ENCODE measurements at regions not wholly inside any gene's neighbourhood (a gene's known extent, or its start where the extent isn't known, plus 50 kb on each side); places are given as distances from the start of the nearest gene placed in this dataset.

DNA sequence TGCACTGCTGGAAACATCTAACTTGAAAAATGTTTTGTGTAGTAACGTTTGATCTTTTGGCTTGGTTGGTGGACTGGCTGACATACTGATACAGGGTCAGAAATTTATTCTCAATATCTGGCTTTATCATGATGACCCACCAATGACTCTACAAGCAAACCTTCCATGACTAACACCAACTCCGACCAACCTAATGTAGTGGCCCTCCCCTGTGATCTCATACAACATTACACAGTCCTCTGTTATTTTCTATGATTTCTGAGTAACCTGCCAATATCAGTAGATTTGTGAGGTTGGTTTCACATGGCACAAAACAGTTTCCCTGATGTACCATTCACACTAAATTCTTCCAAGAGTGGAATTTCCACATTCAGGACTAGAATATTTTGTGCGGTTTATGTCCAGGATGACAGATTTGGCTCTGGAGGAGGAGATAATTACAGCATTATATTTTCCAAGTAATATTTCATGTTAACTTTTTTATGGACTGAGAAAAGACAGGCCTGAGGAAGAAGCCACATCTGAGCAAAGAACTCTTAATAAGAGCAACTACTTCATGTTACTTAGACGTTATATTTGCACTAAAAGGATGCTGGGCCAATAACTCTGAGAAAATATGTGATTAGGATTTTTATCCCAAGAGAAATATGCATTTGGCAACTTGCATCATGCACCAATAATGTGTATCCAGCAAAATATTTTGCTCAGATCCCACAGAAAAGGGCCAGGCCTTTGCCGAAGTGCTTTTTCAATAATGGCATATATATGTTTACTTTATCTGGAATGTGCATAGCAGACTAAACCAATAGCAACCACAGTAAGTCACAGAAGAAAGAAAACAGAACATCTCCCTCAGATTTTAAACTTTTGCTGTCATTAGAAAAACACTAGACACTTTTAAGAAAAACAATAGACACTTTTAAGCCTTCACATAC, 273.4 kb downstream of the KCNN2 start:
- no peak overlapping the region for H2BK12ac ChIP-seq (ENCODE audit: low read depth, low read length)
- no peak overlapping the region for H2AFZ ChIP-seq (ENCODE audit: low read length)
- no peak overlapping the region for H4K8ac ChIP-seq (ENCODE audit: extremely low read depth, insufficient read depth, low read length)
- no peak overlapping the region for H3K23ac ChIP-seq (ENCODE audit: insufficient read length)
- DNase-seq (ENCODE audit: low read depth in 1 of 2, low spot score in 2 of 2): no peak
- no peak overlapping the region for H3K27ac ChIP-seq (ENCODE audit: low read depth, low read length)
- no peaks in the 10 kb centered on the region for H3K9me3 ChIP-seq (ENCODE audit: insufficient read depth in 2 of 2, low read depth in 1 of 2, low read length in 1 of 2)
- H3K9ac ChIP-seq (replicated peaks in 1 of 4; ENCODE audit: extremely low read depth in 1 of 4, low read depth in 3 of 4, low read length in 3 of 4): no peak overlapping the region
- 80% methylated on average over 5 of the region's 5 CpGs; no CpG with 5 or more reads in 1 of the 2 experiments for WGBS, 2 experiments (ENCODE audit: extremely low coverage in 1 of 2, insufficient coverage in 1 of 2, insufficient read length in 1 of 2, insufficient replicate concordance in 2 of 2, low coverage in 1 of 2, low lambda C conversion rate in 2 of 2, missing lambda C conversion rate in 1 of 2)
- no peak overlapping the region for H3K4me3 ChIP-seq (ENCODE audit: extremely low read depth in 1 of 4, insufficient read depth in 2 of 4, low read depth in 3 of 4, low read length in 4 of 4)
- no peak overlapping the region for H2BK20ac ChIP-seq (ENCODE audit: low read length)
- H3K27me3 ChIP-seq (replicated peaks in 1 of 4; ENCODE audit: control insufficient read depth in 3 of 4, extremely low read depth in 1 of 4, insufficient read depth in 3 of 4, low read length in 3 of 4): no peaks in the 10 kb centered on the region
- H3K56ac ChIP-seq (replicated peaks; ENCODE audit: insufficient read length, low read depth, low read length): no peak overlapping the region
- no peak overlapping the region for H2BK5ac ChIP-seq (ENCODE audit: low read depth, low read length)
- H3K79me1 ChIP-seq (ENCODE audit: low read depth, low read length): no peaks in the 10 kb centered on the region
- ChIA-PET CTCF (ENCODE audit: partially characterized antibody) (no interaction called here), POLR2A (ENCODE audit: partially characterized antibody) (no interaction called here)
- no peak overlapping the region for H3K4ac ChIP-seq (replicated peaks; ENCODE audit: insufficient read length, low read depth, low read length)
- H3K14ac ChIP-seq (ENCODE audit: insufficient read length): no peak overlapping the region
- H4K5ac ChIP-seq (ENCODE audit: insufficient read length, low read depth, low read length): no peak overlapping the region
- H3K4me1 ChIP-seq (replicated peaks in 1 of 4; ENCODE audit: control insufficient read depth in 3 of 4, insufficient read depth in 4 of 4, low read length in 3 of 4): no peaks in the 10 kb centered on the region
- H3K4me2 ChIP-seq (ENCODE audit: insufficient read depth in 1 of 2, low read depth in 2 of 2, low read length in 2 of 2): no peak overlapping the region
- H3K36me3 ChIP-seq (ENCODE audit: control insufficient read depth in 2 of 4, insufficient read depth in 4 of 4, low read length in 3 of 4): no peaks in the 10 kb centered on the region
- no peak overlapping the region for H3K18ac ChIP-seq (ENCODE audit: extremely low read depth, low read length)
- H4K91ac ChIP-seq (replicated peaks; ENCODE audit: insufficient read length, low read length): no peak overlapping the region
- no peak overlapping the region for H2BK120ac ChIP-seq (replicated peaks; ENCODE audit: low read depth, low read length)
- H2AK5ac ChIP-seq (ENCODE audit: low read depth, low read length): no peak overlapping the region
- no peak for FAIRE-seq
- no peaks in the 10 kb centered on the region for H3K79me2 ChIP-seq (ENCODE audit: control insufficient read depth in 1 of 2, insufficient read depth in 2 of 2, low read length in 2 of 2)
- H4K20me1 ChIP-seq (replicated peaks in 1 of 2; ENCODE audit: control insufficient read depth in 1 of 2, insufficient read depth in 2 of 2, low read length in 2 of 2): no peaks in the 10 kb centered on the region
- H3K23me2 ChIP-seq (ENCODE audit: low read depth, low read length): no peaks in the 10 kb centered on the region
- no peak overlapping the region for H2BK15ac ChIP-seq (ENCODE audit: low read length)
- TF ChIP-seq RBBP5 (IDR thresholded peaks at IDR 0.05; ENCODE audit: borderline replicate concordance, low read depth, low read length) (no peak), SRF (IDR thresholded peaks at IDR 0.05; ENCODE audit: low read depth, low read length) (no peak), TAF7 (optimal IDR thresholded peaks at IDR 0.05; ENCODE audit: borderline replicate concordance, low read depth, low read length) (no peak), POLR2A (IDR thresholded peaks at IDR 0.05; ENCODE audit: control extremely low read depth in 1 of 2, low read depth in 2 of 2, low read length in 2 of 2) (no peak), CREB1 (IDR thresholded peaks at IDR 0.05) (no peak), SAP30 (IDR thresholded peaks at IDR 0.05; ENCODE audit: insufficient read depth, insufficient replicate concordance, low read length) (no peak), JUND (IDR thresholded peaks at IDR 0.05; ENCODE audit: low read length) (no peak), CTBP2 (IDR thresholded peaks at IDR 0.05; ENCODE audit: borderline replicate concordance, insufficient read depth, insufficient read length, low read length) (no peak), CBX8 (IDR thresholded peaks at IDR 0.05; ENCODE audit: borderline replicate concordance, low read depth, low read length) (no peak), ASH2L (IDR thresholded peaks at IDR 0.05; ENCODE audit: low read length) (no peak), SIN3A (conservative IDR thresholded peaks at IDR 0.05 in 1 of 2, IDR thresholded peaks at IDR 0.05 in 1 of 2; ENCODE audit: low read depth in 1 of 2, low read length in 2 of 2) (no peak)
- TF ChIP-seq, protein P1, sequence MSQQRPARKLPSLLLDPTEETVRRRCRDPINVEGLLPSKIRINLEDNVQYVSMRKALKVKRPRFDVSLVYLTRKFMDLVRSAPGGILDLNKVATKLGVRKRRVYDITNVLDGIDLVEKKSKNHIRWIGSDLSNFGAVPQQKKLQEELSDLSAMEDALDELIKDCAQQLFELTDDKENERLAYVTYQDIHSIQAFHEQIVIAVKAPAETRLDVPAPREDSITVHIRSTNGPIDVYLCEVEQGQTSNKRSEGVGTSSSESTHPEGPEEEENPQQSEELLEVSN (IDR thresholded peaks at IDR 0.05): no peak

All from H1 (cell line).